ENCODE measurements at regions not wholly inside any gene's neighbourhood (a gene's known extent, or its start where the extent isn't known, plus 50 kb on each side); places are given as distances from the start of the nearest gene placed in this dataset.

DNA sequence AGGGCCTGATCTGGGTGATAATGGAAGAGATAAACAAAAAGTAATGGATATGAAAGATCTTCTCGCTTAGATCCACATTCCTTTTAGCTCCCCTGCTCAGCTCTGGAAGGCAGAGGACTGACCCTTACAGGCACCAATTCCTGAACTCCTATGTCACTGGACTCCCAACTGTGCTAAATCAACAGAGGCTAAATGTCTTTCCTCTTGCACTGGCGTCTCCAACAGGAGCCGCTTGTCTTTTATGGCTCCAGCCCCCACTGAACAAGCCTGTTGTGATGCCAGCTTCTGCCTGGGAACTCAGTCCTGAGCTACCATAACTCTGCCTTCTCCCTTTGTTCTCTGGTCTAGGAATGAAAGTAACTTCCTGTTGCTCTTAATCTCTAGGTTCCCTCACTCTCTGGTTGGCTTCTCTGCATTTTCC, 142.1 kb upstream of the COL11A1 start:
- H3K4me3 ChIP-seq (ENCODE audit: low read depth, low read length), result no peak overlapping the region
- in situ Hi-C loops (cut with HindIII; ENCODE audit: low sequenced_read_pairs), result no loop called here
- TF ChIP-seq, protein P1, sequence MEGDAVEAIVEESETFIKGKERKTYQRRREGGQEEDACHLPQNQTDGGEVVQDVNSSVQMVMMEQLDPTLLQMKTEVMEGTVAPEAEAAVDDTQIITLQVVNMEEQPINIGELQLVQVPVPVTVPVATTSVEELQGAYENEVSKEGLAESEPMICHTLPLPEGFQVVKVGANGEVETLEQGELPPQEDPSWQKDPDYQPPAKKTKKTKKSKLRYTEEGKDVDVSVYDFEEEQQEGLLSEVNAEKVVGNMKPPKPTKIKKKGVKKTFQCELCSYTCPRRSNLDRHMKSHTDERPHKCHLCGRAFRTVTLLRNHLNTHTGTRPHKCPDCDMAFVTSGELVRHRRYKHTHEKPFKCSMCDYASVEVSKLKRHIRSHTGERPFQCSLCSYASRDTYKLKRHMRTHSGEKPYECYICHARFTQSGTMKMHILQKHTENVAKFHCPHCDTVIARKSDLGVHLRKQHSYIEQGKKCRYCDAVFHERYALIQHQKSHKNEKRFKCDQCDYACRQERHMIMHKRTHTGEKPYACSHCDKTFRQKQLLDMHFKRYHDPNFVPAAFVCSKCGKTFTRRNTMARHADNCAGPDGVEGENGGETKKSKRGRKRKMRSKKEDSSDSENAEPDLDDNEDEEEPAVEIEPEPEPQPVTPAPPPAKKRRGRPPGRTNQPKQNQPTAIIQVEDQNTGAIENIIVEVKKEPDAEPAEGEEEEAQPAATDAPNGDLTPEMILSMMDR (IDR thresholded peaks at IDR 0.05; ENCODE audit: low read depth, low read length, missing control alignments), result no peak
- peak; percentile 68 for DNase-seq (ENCODE audit: low read depth)

DNA sequence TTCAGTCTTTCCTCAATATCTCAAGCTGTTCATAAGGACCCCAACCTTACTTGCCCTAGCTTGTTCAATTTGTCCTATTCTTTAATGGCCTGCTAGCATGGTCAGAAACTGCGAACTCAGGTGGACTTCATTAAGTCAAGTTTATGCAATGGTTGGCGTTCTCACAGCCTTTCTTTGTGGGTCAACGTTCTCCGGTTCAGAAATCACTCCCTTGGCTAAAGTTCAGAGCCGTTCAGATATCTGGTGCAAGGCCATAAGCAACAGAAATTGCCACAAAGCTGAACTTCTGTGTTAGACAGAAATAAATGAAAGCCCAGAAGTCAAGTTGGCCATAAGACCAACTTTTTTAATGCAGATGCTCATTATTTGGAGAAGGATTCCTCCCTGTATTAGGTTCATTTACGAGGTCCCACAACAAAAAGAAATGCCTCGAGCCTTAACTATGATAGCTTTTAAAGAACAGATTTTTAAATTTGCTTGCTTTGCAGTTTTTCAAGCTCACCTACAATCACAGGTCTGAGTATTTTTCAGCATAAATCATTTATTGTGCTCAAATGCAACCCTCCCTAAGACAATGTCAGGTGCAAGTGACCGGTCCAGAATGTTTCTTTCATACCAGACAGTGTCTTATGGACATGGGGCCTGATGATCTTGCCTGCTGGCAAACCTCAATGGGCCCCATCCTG, 140.2 kb upstream of the COL11A1 start:
- DNase-seq (ENCODE audit: low read depth), result no peak

DNA sequence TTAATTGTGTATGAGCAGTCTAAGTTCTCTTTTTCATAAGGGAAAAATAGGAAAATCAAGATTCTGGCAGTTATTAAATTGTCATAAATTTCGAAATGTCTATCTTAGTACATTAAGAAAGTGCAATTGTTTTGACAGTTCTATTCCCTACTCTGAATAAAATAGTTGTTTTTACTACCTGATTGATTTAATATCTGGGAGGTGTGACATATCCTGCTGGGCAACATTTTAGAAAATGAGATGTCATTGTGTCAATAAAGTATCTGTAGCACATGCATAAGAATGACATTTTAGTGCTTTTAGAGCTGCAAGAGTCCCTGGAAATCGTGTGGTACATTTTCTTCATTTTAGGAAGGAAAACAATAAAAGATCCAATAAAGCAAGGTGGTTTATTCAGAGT, 139.2 kb upstream of the COL11A1 start:
- no peak overlapping the region for H3K4me3 ChIP-seq (ENCODE audit: low read depth, low read length)
- in situ Hi-C loops (cut with HindIII; ENCODE audit: low sequenced_read_pairs), result no loop called here
- TF ChIP-seq, protein P1 (IDR thresholded peaks at IDR 0.05; ENCODE audit: low read depth, low read length, missing control alignments), result no peak
- no peak for DNase-seq (ENCODE audit: low read depth)

More for the DNA sequence above, 140.2 kb upstream of the COL11A1 start:
- H3K4me3 ChIP-seq (ENCODE audit: low read depth, low read length), result no peak overlapping the region
- in situ Hi-C loops (cut with HindIII; ENCODE audit: low sequenced_read_pairs), result no loop called here
- TF ChIP-seq, protein P1 (IDR thresholded peaks at IDR 0.05; ENCODE audit: low read depth, low read length, missing control alignments), result no peak

DNA sequence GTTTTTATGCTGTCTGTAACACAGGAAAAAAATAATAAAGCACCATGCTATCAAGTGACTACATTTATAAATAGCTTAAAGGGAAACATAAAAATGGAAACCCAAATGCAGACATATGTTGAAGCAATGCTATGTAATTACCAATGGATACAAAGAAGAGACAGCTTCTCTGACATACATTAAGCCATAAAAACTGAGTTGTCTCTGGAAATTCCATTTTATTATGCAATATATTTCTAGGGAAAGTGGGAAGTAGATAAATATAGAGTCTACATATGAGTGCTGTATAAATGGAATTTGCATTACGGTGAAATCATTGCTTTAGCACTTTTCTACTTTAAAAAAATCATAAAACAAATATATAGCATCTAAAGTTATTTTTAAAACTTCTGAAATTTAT, 135.2 kb upstream of the COL11A1 start:
- DNase-seq (ENCODE audit: low read depth), result no peak
- in situ Hi-C loops (cut with HindIII; ENCODE audit: low sequenced_read_pairs), result no loop called here
- TF ChIP-seq, protein P1 (IDR thresholded peaks at IDR 0.05; ENCODE audit: low read depth, low read length, missing control alignments), result no peak
- H3K4me3 ChIP-seq (ENCODE audit: low read depth, low read length), result no peak overlapping the region

DNA sequence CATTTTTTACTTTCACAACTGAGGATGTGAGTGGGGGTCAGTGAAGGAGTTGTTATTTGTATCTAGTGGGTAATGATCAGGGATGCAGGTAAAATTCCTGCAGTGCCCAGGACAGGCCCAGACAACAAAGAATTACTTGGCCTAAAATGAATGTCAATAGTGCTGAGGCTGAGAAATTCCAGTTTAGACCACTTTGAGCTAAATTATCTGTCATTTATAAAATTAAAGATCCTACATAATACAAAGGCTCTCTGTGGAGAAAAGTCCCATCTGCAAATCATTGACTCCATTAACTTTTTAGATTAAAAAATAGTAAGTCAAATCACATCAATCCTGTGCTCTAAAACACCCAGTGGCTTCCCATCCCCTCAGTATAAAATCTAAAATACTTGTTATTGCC, 130.7 kb upstream of the COL11A1 start:
- TF ChIP-seq, protein P1 (IDR thresholded peaks at IDR 0.05; ENCODE audit: low read depth, low read length, missing control alignments), result no peak
- no peak overlapping the region for H3K4me3 ChIP-seq (ENCODE audit: low read depth, low read length)
- in situ Hi-C loops (cut with HindIII; ENCODE audit: low sequenced_read_pairs), result no loop called here
- no peak for DNase-seq (ENCODE audit: low read depth)

DNA sequence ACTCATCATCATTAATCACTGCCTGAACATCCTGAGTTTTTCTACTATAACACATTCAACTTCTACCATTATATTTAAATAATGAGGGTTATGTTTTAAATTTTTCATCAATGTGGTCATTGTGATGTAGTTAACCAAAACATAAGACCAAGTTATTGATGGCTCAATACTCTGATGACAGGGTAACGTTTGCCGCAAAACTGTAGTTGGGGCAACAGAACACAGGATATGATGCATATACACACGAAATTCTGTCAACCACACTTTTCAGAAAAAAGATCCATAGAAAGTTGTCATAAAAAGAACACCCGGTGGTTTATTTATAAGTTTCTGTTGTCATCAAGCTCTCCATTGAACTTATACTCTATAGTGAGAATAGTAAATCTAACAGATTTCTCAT, 121.7 kb upstream of the COL11A1 start:
- TF ChIP-seq, protein P1 (IDR thresholded peaks at IDR 0.05; ENCODE audit: low read depth, low read length, missing control alignments), result no peak
- DNase-seq (ENCODE audit: low read depth), result no peak
- H3K4me3 ChIP-seq (ENCODE audit: low read depth, low read length), result no peak overlapping the region
- in situ Hi-C loops (cut with HindIII; ENCODE audit: low sequenced_read_pairs), result no loop called here

Data from astrocyte of the cerebellum (primary cell).